ENCODE measurements at regions not wholly inside any gene's neighbourhood (a gene's known extent, or its start where the extent isn't known, plus 50 kb on each side); places are given as distances from the start of the nearest gene placed in this dataset.

GRCh38 chr2:62286089-62286785 lies 90.3 kb downstream of the B3GNT2 start:
- Mint-ChIP-seq H3K36me3 (peaks cover 0 to 2% of the 10 kb centered on the region in 2 donors), H3K27ac (no peak overlapping the region), H3K4me1 (peaks cover 25% of the 10 kb centered on the region), H3K4me3 (no peak overlapping the region), H3K9me3 (peaks cover 10 to 28% (median 21%) of the 10 kb centered on the region in 7 donors), H3K27me3 (ENCODE audit: low read depth in 3 of 3) (peaks cover 0 to 1% (median 0%) of the 10 kb centered on the region in 3 donors)
- no peak overlapping the region for H3K4me3 ChIP-seq (replicated peaks in 1 of 3; ENCODE audit: low read depth in 2 of 3, low read length in 3 of 3)
- H3K27me3 ChIP-seq (ENCODE audit: control insufficient read depth in 2 of 2, insufficient read depth in 2 of 2, low read length in 2 of 2): no peaks in the 10 kb centered on the region
- H3K4me1 ChIP-seq (ENCODE audit: control insufficient read depth in 1 of 2, insufficient read depth in 2 of 2, low read length in 2 of 2): peaks cover 20 to 23% of the 10 kb centered on the region in 2 donors
- DNase-seq: no peak
- intact Hi-C loops (cut with micrococcal nuclease): loop anchor here in 1 of 2 donors (5.0 kb wide), 1 partner anchor 89 kb away; the partner anchor contains the start of gene B3GNT2
- H3K79me2 ChIP-seq (ENCODE audit: insufficient read depth, low read length): no peaks in the 10 kb centered on the region
- H3K4me2 ChIP-seq (replicated peaks; ENCODE audit: extremely low read depth, low read length, poor library complexity, severe bottlenecking): no peak overlapping the region
- H3K9me3 ChIP-seq (replicated peaks in 1 of 2; ENCODE audit: control insufficient read depth in 1 of 2, insufficient read depth in 1 of 2, low read length in 2 of 2): peaks cover 13 to 18% of the 10 kb centered on the region in 2 donors
- no peak overlapping the region for H3K9ac ChIP-seq (ENCODE audit: insufficient read depth, low read length, poor library complexity, severe bottlenecking)
- 100% methylated on average over 4 of the region's 6 CpGs for WGBS (ENCODE audit: insufficient coverage)
- no peak overlapping the region for H2AFZ ChIP-seq (ENCODE audit: insufficient read depth, low read depth, low read length, poor library complexity, severe bottlenecking)
- H3K27ac ChIP-seq (ENCODE audit: low read depth in 1 of 2, low read length in 2 of 2): no peak overlapping the region
- H4K20me1 ChIP-seq (ENCODE audit: insufficient read depth, low read length): no peaks in the 10 kb centered on the region
- H3K36me3 ChIP-seq (replicated peaks in 1 of 2; ENCODE audit: control insufficient read depth in 1 of 2, insufficient read depth in 2 of 2, low read length in 2 of 2): no peaks in the 10 kb centered on the region
- TF ChIP-seq CTCF (IDR thresholded peaks at IDR 0.05): no peak

DNA sequence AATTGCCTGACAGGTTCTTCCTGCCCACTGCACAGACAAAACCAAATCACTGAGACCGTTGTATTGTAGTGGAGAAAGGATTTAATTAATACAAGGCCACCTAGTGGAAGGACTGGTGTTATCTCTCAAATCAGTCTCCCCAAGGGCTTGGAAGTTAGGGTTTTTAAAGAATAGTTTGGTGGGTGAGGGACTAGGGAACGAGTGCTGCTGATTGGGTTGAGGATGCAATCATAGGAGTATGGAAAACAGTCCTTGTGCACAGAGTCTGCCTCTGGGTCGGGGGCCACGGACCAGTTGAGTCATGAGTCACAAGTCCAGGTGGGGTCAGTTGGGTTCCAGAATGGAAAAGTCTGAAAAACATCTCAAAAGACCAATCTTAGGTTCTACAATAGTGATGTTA lies 89.1 kb downstream of the B3GNT2 start:
- Histone ChIP-seq H4K20me1 (ENCODE audit: insufficient read depth, low read length) (no peaks in the 10 kb centered on the region), H3K9ac (ENCODE audit: insufficient read depth, low read length, poor library complexity, severe bottlenecking) (no peak overlapping the region), H3K79me2 (ENCODE audit: insufficient read depth, low read length) (no peaks in the 10 kb centered on the region), H3K36me3 (replicated peaks in 1 of 2; ENCODE audit: control insufficient read depth in 1 of 2, insufficient read depth in 2 of 2, low read length in 2 of 2) (no peaks in the 10 kb centered on the region), H3K4me3 (replicated peaks in 1 of 3; ENCODE audit: low read depth in 2 of 3, low read length in 3 of 3) (no peak overlapping the region), H3K27ac (ENCODE audit: low read depth in 1 of 2, low read length in 2 of 2) (no peak overlapping the region), H3K9me3 (replicated peaks in 1 of 2; ENCODE audit: control insufficient read depth in 1 of 2, insufficient read depth in 1 of 2, low read length in 2 of 2) (peaks cover 13 to 18% of the 10 kb centered on the region in 2 donors), H3K27me3 (ENCODE audit: control insufficient read depth in 2 of 2, insufficient read depth in 2 of 2, low read length in 2 of 2) (no peaks in the 10 kb centered on the region), H3K4me2 (replicated peaks; ENCODE audit: extremely low read depth, low read length, poor library complexity, severe bottlenecking) (no peak overlapping the region), H2AFZ (ENCODE audit: insufficient read depth, low read depth, low read length, poor library complexity, severe bottlenecking) (no peak overlapping the region), H3K4me1 (ENCODE audit: control insufficient read depth in 1 of 2, insufficient read depth in 2 of 2, low read length in 2 of 2) (peaks cover 17 to 20% of the 10 kb centered on the region in 2 donors)
- Mint-ChIP-seq H3K36me3 (peaks cover 0 to 2% of the 10 kb centered on the region in 2 donors), H3K27ac (no peak overlapping the region), H3K27me3 (ENCODE audit: low read depth in 3 of 3) (peaks cover 0 to 5% (median 2%) of the 10 kb centered on the region in 3 donors), H3K9me3 (peaks cover 10 to 28% (median 21%) of the 10 kb centered on the region in 7 donors), H3K4me1 (peaks cover 23% of the 10 kb centered on the region), H3K4me3 (no peak overlapping the region)
- intact Hi-C loops (cut with micrococcal nuclease): loop anchor here in 1 of 2 donors (5.0 kb wide), 1 partner anchor 88 kb away; the partner anchor contains the start of gene B3GNT2
- 94% methylated on average over 3 of the region's 4 CpGs for WGBS (ENCODE audit: insufficient coverage)
- DNase-seq: no peak
- TF ChIP-seq CTCF (IDR thresholded peaks at IDR 0.05): no peak

Data from CD14-positive monocyte (primary cell).